BLaER1 (cell line): ENCODE measurements at regions not wholly inside any gene's neighbourhood (a gene's known extent, or its start where the extent isn't known, plus 50 kb on each side); places are given as distances from the start of the nearest gene placed in this dataset.

ENCODE experiments used
- H3K27ac ChIP-seq: shearing (Covaris generic); formaldehyde crosslinking; 2 replicates; pipeline ENCODE4 v1.8.1; 2022
- H3K27me3 ChIP-seq: shearing (Covaris generic); formaldehyde crosslinking; 2 replicates; pipeline ENCODE4 v1.8.1; 2022
- H3K36me3 ChIP-seq: shearing (Covaris generic); formaldehyde crosslinking; 2 replicates; pipeline ENCODE4 v1.8.1; 2022
- H3K4me1 ChIP-seq: shearing (Covaris generic); formaldehyde crosslinking; 2 replicates; pipeline ENCODE4 v1.8.1; 2022
- H3K4me2 ChIP-seq: shearing (Covaris generic); formaldehyde crosslinking; 2 replicates; pipeline ENCODE4 v1.8.1; 2022
- H3K4me3 ChIP-seq: shearing (Covaris generic); formaldehyde crosslinking; 2 replicates; pipeline ENCODE4 v1.8.1; 2022
- H3K9ac ChIP-seq: shearing (Covaris generic); formaldehyde crosslinking; 2 replicates; pipeline ENCODE4 v1.8.1; 2022
- H3K9me3 ChIP-seq: shearing (Covaris generic); formaldehyde crosslinking; 2 replicates; pipeline ENCODE4 v1.8.1; 2022
- H4K20me1 ChIP-seq: shearing (Covaris generic); formaldehyde crosslinking; 2 replicates; pipeline ENCODE4 v1.8.1; 2022
- Cebpa-rat ChIP-seq: shearing (Covaris generic); IDR thresholded peaks from 2 replicates; pipeline ENCODE4 v1.8.1; 2022

DNA sequence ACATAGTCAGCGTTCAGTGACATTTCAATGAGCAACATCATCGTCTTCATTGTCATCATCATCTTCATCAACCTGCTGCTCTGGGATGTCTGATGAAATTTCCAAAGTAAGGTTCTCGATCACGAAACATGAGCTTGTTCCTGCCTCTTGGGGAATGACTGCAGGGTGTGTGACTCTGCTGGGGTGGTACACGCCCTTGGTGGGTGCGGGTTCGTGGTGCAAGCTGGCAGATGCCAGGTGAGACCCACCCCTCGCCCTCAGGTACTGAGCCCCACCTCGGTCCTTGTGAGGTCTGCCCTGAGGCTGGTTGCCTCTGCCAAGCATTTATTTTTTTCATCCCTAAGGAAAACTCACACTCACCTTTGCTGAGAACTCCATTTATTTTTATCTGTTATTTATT, 1389.2 kb downstream of the TBC1D22A start:
- no peak for TF ChIP-seq Cebpa-rat
- H3K27me3 ChIP-seq: no peaks in the 10 kb centered on the region
- H3K9ac ChIP-seq: no peak overlapping the region
- H3K4me1 ChIP-seq: peaks cover under 1% of the 10 kb centered on the region
- H3K4me2 ChIP-seq: no peak overlapping the region
- H3K27ac ChIP-seq: no peak overlapping the region
- no peak overlapping the region for H3K4me3 ChIP-seq
- H3K36me3 ChIP-seq: no peaks in the 10 kb centered on the region
- H3K9me3 ChIP-seq: no peaks in the 10 kb centered on the region
- H4K20me1 ChIP-seq: no peaks in the 10 kb centered on the region

- no peaks in the 10 kb centered on the region for H3K36me3 ChIP-seq
- no peaks in the 10 kb centered on the region for H3K27me3 ChIP-seq
- no peak overlapping the region for H3K4me3 ChIP-seq
- H3K4me1 ChIP-seq: peaks cover 15% of the 10 kb centered on the region
- no peak overlapping the region for H3K9ac ChIP-seq
- no peaks in the 10 kb centered on the region for H4K20me1 ChIP-seq
- H3K4me2 ChIP-seq: no peak overlapping the region
- no peak overlapping the region for H3K27ac ChIP-seq
- H3K9me3 ChIP-seq: no peaks in the 10 kb centered on the region
- no peak for TF ChIP-seq Cebpa-rat
Measured at GRCh38 chr22:48147831-48148230, 1385.4 kb downstream of the TBC1D22A start.

- Histone ChIP-seq H3K27ac (no peak overlapping the region), H3K4me2 (no peak overlapping the region), H4K20me1 (no peaks in the 10 kb centered on the region), H3K4me1 (peaks cover 15% of the 10 kb centered on the region), H3K36me3 (no peaks in the 10 kb centered on the region), H3K9ac (no peak overlapping the region), H3K9me3 (no peaks in the 10 kb centered on the region), H3K27me3 (no peaks in the 10 kb centered on the region), H3K4me3 (no peak overlapping the region)
- no peak for TF ChIP-seq Cebpa-rat
Measured at GRCh38 chr22:48147404-48147803, 1385.0 kb downstream of the TBC1D22A start.

DNA sequence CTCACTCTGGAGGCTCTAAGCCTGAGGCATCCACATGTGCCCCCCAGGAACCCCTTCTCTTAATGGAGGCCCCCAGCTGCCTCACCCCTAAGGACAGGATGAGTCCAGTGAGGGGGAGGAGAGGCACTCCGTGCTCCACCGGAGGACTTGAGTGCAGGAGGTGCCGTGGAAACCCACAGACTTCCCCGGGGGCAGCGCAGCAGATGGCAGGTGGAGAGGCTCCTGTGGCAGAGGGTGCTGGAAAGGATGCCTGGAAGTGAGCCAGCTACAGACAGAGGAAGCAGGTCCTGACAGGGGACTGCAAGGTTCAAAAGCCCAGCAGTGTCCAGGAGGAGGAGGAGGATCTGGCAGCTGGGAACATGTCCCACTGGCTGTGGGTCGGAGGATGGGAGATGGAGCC, 1384.0 kb downstream of the TBC1D22A start:
- peak overlapping the region; percentile 32 for H3K4me2 ChIP-seq
- H3K4me3 ChIP-seq: no peak overlapping the region
- H3K27ac ChIP-seq: no peak overlapping the region
- peaks cover 15% of the 10 kb centered on the region for H3K4me1 ChIP-seq
- no peaks in the 10 kb centered on the region for H3K27me3 ChIP-seq
- H3K9ac ChIP-seq: no peak overlapping the region
- H3K9me3 ChIP-seq: no peaks in the 10 kb centered on the region
- no peak for TF ChIP-seq Cebpa-rat
- no peaks in the 10 kb centered on the region for H3K36me3 ChIP-seq
- H4K20me1 ChIP-seq: no peaks in the 10 kb centered on the region

DNA sequence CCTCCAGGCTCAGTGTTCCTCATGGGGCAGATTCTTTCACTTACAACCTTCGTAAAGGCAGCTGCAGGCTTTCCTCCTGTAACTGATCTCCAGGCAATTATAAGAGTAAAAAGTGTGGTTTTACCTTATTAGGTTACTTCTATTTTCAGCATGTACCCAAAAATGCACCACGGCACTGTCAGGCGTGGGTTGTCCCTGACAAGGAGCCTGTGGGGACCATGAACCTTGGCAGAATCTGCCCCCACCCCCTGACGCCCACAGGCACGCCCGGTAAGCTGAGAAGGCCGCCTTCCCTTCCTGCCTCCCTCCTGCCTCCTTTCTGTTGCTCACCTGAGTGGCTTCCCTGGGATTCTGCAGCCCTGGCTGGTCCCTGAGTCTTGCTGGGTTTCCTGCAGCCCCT, 1383.3 kb downstream of the TBC1D22A start:
- H3K27ac ChIP-seq: no peak overlapping the region
- no peak for TF ChIP-seq Cebpa-rat

GRCh38 chr22:48144318-48144717, 1381.9 kb downstream of the TBC1D22A start:
- peaks cover 15% of the 10 kb centered on the region for H3K4me1 ChIP-seq
- H3K4me2 ChIP-seq: no peak overlapping the region
- H3K4me3 ChIP-seq: no peak overlapping the region
- no peak overlapping the region for H3K9ac ChIP-seq
- no peak for TF ChIP-seq Cebpa-rat
- H3K27me3 ChIP-seq: no peaks in the 10 kb centered on the region
- no peaks in the 10 kb centered on the region for H3K9me3 ChIP-seq
- H3K36me3 ChIP-seq: no peaks in the 10 kb centered on the region
- no peaks in the 10 kb centered on the region for H4K20me1 ChIP-seq
- H3K27ac ChIP-seq: no peak overlapping the region

More for the DNA sequence above, 1383.3 kb downstream of the TBC1D22A start:
- Histone ChIP-seq H3K4me3 (no peak overlapping the region), H3K36me3 (no peaks in the 10 kb centered on the region), H3K4me2 (peak overlapping the region; percentile 32), H3K9ac (no peak overlapping the region), H3K9me3 (no peaks in the 10 kb centered on the region), H4K20me1 (no peaks in the 10 kb centered on the region), H3K4me1 (peaks cover 15% of the 10 kb centered on the region), H3K27me3 (no peaks in the 10 kb centered on the region)

- H3K4me1 ChIP-seq: peaks cover 20% of the 10 kb centered on the region
- no peaks in the 10 kb centered on the region for H4K20me1 ChIP-seq
- no peak overlapping the region for H3K4me2 ChIP-seq
- no peaks in the 10 kb centered on the region for H3K27me3 ChIP-seq
- H3K9ac ChIP-seq: no peak overlapping the region
- no peak for TF ChIP-seq Cebpa-rat
- no peaks in the 10 kb centered on the region for H3K9me3 ChIP-seq
- H3K27ac ChIP-seq: no peak overlapping the region
- H3K4me3 ChIP-seq: no peak overlapping the region
- H3K36me3 ChIP-seq: no peaks in the 10 kb centered on the region
Measured at GRCh38 chr22:48143856-48144255, 1381.4 kb downstream of the TBC1D22A start.

DNA sequence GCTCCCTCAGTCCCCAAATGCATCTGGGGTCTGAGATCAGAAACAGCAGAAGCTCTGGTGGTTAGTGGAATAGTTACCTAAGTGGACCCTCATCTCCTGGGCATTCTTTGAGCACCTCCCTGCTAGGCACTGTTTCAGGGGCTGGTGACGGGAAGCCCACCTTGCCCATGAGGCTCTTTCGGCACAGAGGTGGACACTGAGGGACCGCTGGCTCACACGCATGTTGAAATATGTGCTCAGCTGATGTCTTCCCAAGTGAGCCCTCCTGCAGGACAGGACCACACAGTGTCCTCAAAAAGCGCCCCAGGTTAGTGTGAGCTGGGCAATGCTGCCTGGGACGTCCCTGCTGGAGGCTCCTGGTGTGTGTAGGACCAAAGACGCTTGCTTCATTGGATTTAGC, 1379.9 kb downstream of the TBC1D22A start:
- H3K4me1 ChIP-seq: peaks cover 23% of the 10 kb centered on the region
- H3K4me2 ChIP-seq: no peak overlapping the region
- no peaks in the 10 kb centered on the region for H3K9me3 ChIP-seq
- H3K27me3 ChIP-seq: no peaks in the 10 kb centered on the region
- H3K27ac ChIP-seq: no peak overlapping the region
- TF ChIP-seq Cebpa-rat: no peak
- no peak overlapping the region for H3K9ac ChIP-seq
- no peak overlapping the region for H3K4me3 ChIP-seq
- no peaks in the 10 kb centered on the region for H3K36me3 ChIP-seq
- no peaks in the 10 kb centered on the region for H4K20me1 ChIP-seq

DNA sequence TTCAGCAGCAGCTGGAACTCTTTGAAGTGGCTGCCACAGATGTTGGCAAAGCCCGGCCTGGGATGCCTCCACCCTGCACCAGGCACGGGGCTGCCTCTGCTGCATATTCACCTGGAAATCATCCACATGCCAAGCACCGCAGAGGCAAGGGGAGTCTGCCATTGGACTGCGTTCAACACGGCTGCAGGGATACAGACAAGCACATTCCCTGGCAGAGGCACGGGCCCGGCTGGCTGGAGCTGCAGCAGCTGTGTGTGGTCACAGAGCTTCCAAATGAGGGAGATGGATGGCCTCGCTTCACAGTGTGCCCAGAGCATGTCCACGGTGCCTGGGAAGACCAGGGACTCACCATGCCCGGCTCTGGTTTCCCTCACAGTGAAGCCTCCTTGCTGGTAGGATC, 1378.9 kb downstream of the TBC1D22A start:
- no peak overlapping the region for H3K9ac ChIP-seq
- H3K4me1 ChIP-seq: peaks cover 19% of the 10 kb centered on the region
- no peaks in the 10 kb centered on the region for H3K36me3 ChIP-seq
- H3K9me3 ChIP-seq: no peaks in the 10 kb centered on the region
- no peaks in the 10 kb centered on the region for H3K27me3 ChIP-seq
- TF ChIP-seq Cebpa-rat: no peak
- no peak overlapping the region for H3K4me2 ChIP-seq
- no peak overlapping the region for H3K27ac ChIP-seq
- no peaks in the 10 kb centered on the region for H4K20me1 ChIP-seq
- no peak overlapping the region for H3K4me3 ChIP-seq

DNA sequence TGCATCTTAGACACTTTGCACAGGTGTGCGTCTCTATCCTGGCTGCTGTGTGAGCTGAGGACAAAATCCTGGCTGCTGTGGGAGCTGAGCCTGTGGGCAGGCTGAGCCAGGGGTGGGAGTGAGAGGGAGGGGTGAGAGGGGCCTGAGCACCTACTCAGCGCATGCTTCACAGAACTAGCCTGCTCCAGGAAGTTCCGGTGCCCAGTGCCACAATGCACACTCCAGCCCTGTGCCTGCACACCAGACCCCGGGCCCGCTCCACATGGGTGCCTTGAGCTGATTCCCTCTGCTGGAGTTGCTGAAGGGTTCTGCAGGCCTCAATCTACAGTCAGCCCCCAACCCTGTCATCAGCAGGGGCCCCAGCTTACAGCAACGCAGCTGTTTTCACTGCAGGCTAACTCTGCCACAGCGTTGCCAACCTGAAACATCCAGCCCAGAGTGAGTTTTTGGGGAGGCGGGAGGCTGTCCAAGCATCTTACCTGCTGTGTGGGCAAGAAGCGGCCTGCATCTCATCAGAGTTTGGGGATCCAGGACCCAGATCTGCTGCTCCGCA, 1377.9 kb downstream of the TBC1D22A start:
- Histone ChIP-seq H3K4me1 (peaks cover 9% of the 10 kb centered on the region), H3K9me3 (no peaks in the 10 kb centered on the region), H3K27ac (no peak overlapping the region), H3K27me3 (no peaks in the 10 kb centered on the region), H4K20me1 (no peaks in the 10 kb centered on the region), H3K4me3 (no peak overlapping the region), H3K36me3 (no peaks in the 10 kb centered on the region), H3K9ac (no peak overlapping the region), H3K4me2 (no peak overlapping the region)
- TF ChIP-seq Cebpa-rat: no peak

DNA sequence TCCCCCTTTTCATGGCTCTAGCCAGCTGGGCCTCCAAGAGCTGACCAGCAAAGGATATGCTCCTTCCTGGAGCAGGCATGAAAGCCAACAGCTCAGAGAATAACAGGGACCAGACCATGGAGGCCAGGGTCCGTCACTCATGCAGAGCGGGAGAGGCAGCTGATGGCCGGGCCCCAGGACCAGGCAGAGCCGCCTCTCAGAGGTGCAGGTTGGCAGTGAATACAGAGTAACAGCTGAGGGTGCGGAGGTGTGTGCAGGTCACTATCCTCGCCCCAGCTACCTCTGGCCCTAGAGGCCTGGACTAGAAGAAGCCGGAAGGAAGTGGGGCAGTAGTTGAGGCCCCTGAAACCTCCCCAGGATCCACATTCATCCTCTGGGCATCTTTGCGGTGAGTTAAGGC, 1377.3 kb downstream of the TBC1D22A start:
- H3K27me3 ChIP-seq: no peaks in the 10 kb centered on the region
- no peaks in the 10 kb centered on the region for H3K36me3 ChIP-seq
- H3K4me1 ChIP-seq: peaks cover 8% of the 10 kb centered on the region
- H3K4me3 ChIP-seq: no peak overlapping the region
- no peak overlapping the region for H3K4me2 ChIP-seq
- no peak overlapping the region for H3K9ac ChIP-seq
- no peaks in the 10 kb centered on the region for H3K9me3 ChIP-seq
- no peak overlapping the region for H3K27ac ChIP-seq
- H4K20me1 ChIP-seq: no peaks in the 10 kb centered on the region
- no peak for TF ChIP-seq Cebpa-rat
